Fibroblast of skin of right quadriceps (primary cell): ENCODE measurements at regions not wholly inside any gene's neighbourhood (a gene's known extent, or its start where the extent isn't known, plus 50 kb on each side); places are given as distances from the start of the nearest gene placed in this dataset.
"Not testable (repeated sequence)": the region's sequence is repeated elsewhere in the genome, so short reads cannot be mapped to it uniquely, and the experiment has no call there.

Experiments used
- DNase-seq: peaks from one replicate; pipeline ENCODE4 v3.0.0-alpha.2; 2013

- peak; percentile 73 for DNase-seq
Measured at GRCh38 chr2:7094231-7094741, 177.1 kb downstream of the RNF144A start.

GRCh38 chr2:7096726-7097352, 179.6 kb downstream of the RNF144A start:
- DNase-seq, result no peak

GRCh38 chr2:7097353-7097895, 180.2 kb downstream of the RNF144A start:
- peak; percentile 48 for DNase-seq

GRCh38 chr2:7098816-7099215, 181.6 kb downstream of the RNF144A start:
- DNase-seq, result no peak

GRCh38 chr2:7099687-7100086, 182.5 kb downstream of the RNF144A start:
- DNase-seq, result not testable (repeated sequence)

GRCh38 chr2:7102826-7103225, 185.6 kb downstream of the RNF144A start:
- no peak for DNase-seq

- no peak for DNase-seq
Measured at GRCh38 chr2:7108792-7109532, 191.8 kb downstream of the RNF144A start.

GRCh38 chr2:7109533-7109885, 192.3 kb downstream of the RNF144A start:
- DNase-seq, result no peak

GRCh38 chr2:7111626-7112025, 194.4 kb downstream of the RNF144A start:
- no peak for DNase-seq

- DNase-seq, result no peak
Measured at GRCh38 chr2:7115364-7115763, 198.2 kb downstream of the RNF144A start.

- DNase-seq, result no peak
Measured at GRCh38 chr2:7115906-7116305, 198.7 kb downstream of the RNF144A start.

GRCh38 chr2:7116511-7116910, 199.3 kb downstream of the RNF144A start:
- DNase-seq, result no peak

- DNase-seq, result no peak
Measured at GRCh38 chr2:7117076-7117475, 199.9 kb downstream of the RNF144A start.

GRCh38 chr2:7118606-7119131, 201.5 kb downstream of the RNF144A start:
- no peak for DNase-seq

- peak; percentile 74 for DNase-seq
Measured at GRCh38 chr2:7119132-7119835, 202.1 kb downstream of the RNF144A start.

GRCh38 chr2:7121851-7122250, 204.6 kb downstream of the RNF144A start:
- DNase-seq, result no peak

- DNase-seq, result no peak
Measured at GRCh38 chr2:7127156-7127555, 209.9 kb downstream of the RNF144A start.

- no peak for DNase-seq
Measured at GRCh38 chr2:7127687-7128086, 210.5 kb downstream of the RNF144A start.

GRCh38 chr2:7131261-7131660, 214.0 kb downstream of the RNF144A start:
- DNase-seq, result no peak

GRCh38 chr2:7132753-7133152, 215.5 kb downstream of the RNF144A start:
- no peak for DNase-seq

GRCh38 chr2:7133521-7133920, 216.3 kb downstream of the RNF144A start:
- peak; percentile 28 for DNase-seq

- DNase-seq, result no peak
Measured at GRCh38 chr2:7140306-7140705, 223.1 kb downstream of the RNF144A start.

- no peak for DNase-seq
Measured at GRCh38 chr2:7145707-7146106, 228.5 kb downstream of the RNF144A start.
